NCI-H2107 treated with DMSO at 0.1 percent for 48 hours (cell line): ENCODE measurements at regions not wholly inside any gene's neighbourhood (a gene's known extent, or its start where the extent isn't known, plus 50 kb on each side); places are given as distances from the start of the nearest gene placed in this dataset.

Experiments
- DNase-seq: peaks from one replicate; lab custom pipeline; 2025; ENCODE audit not compliant: unreplicated experiment; lab: John Stamatoyannopoulos, UW

DNA sequence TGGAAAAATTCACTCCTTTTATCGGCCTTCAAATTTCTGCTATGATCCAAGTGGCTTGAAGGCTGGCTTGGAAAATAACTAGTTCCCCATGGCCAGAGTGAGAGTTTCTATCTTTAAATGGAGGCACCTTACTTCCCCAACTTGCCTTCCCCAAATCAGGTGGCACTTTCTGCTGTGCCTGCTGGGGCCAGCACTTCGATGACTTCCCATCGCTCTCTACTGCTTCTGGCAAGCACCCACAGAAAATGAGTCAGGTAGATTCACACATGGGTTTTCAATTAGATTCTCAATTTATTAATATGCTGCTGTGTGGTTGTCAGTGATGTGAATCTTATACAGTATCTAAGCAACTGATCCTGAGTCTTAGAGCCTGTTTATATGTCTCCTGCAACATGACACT lies 398.8 kb upstream of the RAG2 start:
- no peak for DNase-seq

- no peak for DNase-seq
Measured at GRCh38 chr11:36994208-36994607, 396.2 kb upstream of the RAG2 start.

DNA sequence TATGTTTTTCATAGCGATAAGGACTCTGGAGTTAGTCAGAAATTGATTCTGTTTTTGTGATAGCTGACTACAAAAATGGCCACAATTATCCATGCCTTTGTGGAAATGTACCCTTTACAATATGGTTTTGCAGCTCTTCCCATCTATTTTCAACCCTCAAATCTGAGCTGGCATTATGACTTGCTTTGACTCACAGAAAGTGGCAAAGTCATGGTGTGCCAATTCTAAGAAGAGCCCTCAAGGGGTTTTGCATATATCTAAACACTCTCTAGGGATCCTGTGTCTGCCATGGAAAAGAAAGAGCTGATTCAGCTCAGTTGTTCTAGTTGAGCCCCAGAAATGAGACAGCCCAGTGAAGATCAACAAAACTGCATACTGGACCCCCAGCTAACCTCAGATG lies 390.5 kb upstream of the RAG2 start:
- no peak for DNase-seq

GRCh38 chr11:36985562-36985961 lies 387.5 kb upstream of the RAG2 start:
- no peak for DNase-seq

DNA sequence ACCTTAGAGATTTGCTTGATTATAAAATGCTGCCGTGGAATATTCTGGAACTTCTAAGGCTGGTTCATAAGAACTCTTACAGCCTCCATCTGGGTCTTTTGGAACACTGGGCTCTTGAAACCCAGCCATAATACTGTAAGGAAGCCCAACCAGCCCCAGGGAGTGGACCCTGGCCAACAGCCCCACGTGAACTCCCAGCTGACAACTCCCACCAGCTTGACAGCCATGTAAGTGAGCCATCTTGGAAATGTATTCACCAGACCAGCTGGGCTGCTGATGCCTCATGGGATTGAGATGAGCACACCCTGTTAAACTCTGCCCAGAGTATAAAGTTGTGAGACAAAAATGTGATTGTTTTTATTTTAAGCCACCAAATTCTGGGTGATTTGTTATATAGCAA lies 378.7 kb upstream of the RAG2 start:
- DNase-seq, result no peak

GRCh38 chr11:36974771-36975170 lies 376.7 kb upstream of the RAG2 start:
- no peak for DNase-seq

DNA sequence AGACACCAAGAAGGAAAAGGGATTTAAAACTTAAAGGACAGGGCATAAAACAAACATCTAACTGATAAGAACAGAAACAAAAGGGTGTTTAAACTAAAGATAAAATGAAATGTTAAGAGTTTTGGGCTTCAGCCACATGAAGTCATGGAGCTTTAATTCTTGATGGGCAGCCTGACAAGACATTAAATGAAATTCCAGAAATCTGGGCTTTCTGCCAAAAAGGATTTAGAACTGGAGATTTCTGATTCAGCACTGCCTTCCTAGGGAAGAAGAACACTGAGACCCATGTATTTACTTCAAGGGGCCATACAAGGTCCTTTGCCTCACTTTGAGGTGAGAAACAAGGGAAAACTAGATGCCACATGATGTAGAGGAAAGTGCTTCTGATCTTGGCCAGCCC lies 355.9 kb upstream of the RAG2 start:
- no peak for DNase-seq

- DNase-seq, result no peak
Measured at GRCh38 chr11:36948460-36949127, 350.6 kb upstream of the RAG2 start.

GRCh38 chr11:36945384-36945783 lies 347.3 kb upstream of the RAG2 start:
- no peak for DNase-seq

DNA sequence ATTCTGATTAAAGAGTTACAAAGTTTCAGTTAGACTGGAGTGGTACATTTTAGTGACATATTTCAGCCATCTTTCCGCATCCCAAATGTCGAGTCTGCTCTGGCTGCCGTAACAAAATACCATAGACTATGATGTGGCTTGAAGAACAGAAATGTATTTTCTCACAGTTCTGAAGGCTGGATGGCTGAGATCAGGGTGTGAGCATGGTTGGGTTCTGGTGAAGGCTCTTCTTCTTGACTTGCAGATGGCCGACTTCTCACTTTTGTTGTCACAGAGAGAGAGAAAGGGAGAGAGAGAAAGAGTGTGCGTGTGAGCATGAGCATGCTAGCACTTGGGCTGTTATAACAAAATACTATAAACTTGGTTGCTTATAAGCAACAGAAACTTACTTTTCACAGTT lies 335.4 kb upstream of the RAG2 start:
- DNase-seq, result no peak

- DNase-seq, result no peak
Measured at GRCh38 chr11:36931139-36931538, 333.1 kb upstream of the RAG2 start.

DNA sequence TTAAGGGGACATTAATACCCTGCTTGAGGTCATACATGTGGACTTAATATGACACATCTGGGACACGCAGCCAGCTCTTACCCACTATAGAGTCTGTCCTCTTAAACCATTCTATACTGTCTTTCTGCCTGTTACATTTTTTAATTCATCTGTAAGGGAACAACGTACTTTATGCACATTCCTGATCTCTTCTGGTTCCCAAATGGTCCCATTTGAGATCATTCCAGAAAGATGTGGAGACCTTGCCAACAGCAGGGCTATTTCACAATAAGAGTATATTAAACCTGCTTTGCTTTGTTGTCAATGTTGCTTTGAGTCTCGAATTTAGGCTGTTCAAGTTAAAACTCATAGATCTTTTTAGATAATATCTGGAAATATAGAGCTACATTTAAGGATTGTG lies 332.2 kb upstream of the RAG2 start:
- DNase-seq, result no peak

DNA sequence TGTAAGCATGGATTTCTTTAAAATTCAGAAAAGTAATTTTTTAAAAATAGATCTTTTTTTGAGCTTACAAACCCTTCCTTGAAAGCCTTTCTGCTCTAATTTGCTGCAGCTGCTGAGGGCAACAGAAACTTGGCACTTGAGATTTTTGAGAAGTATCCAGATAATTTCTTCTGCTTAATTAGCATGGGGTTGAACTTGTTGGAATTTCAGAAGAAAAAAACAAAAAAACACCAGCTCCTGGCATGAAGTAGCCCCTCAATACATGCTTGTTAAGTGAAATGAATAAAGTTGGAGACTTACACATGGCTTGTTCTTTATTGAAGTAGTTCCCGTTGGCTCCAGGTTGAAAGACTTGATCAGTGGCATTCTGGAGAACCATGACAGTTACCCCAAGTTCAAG lies 331.4 kb upstream of the RAG2 start:
- DNase-seq, result no peak

GRCh38 chr11:36928621-36929020 lies 330.6 kb upstream of the RAG2 start:
- no peak for DNase-seq

DNA sequence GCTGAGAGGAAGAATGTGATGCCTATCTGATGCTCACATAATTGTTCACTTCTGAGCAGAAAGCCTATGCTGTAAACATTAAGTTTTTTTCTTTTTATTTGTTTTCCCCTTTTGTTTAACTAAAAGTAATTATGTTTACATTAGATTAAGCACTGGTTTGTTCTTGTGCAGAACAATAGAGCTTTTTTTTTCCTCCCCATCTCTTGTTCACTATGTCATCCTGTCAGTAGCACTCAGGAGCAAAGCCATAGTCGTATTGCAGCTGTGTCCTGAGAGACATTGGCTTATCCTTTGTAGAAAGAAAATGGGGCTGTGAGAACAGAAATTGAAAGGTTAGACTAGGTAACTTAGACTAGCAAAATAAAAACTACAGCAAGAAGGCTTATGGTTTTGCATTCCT lies 301.8 kb upstream of the RAG2 start:
- DNase-seq, result no peak

DNA sequence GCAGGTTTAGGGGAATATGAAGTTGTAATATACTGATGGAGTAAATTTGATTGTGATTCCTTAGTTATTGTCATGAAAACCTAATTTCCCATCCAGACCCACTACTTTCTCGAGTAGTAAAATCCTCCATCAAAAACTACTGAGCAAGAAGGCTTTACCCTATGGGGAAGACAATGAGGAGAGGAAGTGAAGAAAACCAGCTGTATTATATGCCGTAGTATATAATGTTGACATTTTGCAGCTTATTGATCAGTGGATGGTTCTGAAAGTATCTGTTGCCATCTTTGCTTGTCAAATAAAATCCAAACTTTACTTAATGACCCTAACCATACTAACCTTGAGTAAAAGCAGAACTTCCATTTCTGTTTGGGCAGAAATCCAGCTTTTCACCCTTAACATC lies 292.8 kb upstream of the RAG2 start:
- no peak for DNase-seq

GRCh38 chr11:36890121-36890679 lies 292.2 kb upstream of the RAG2 start:
- no peak for DNase-seq

- no peak for DNase-seq
Measured at GRCh38 chr11:36885154-36885553, 287.1 kb upstream of the RAG2 start.

- no peak for DNase-seq
Measured at GRCh38 chr11:36878737-36879136, 280.7 kb upstream of the RAG2 start.

DNA sequence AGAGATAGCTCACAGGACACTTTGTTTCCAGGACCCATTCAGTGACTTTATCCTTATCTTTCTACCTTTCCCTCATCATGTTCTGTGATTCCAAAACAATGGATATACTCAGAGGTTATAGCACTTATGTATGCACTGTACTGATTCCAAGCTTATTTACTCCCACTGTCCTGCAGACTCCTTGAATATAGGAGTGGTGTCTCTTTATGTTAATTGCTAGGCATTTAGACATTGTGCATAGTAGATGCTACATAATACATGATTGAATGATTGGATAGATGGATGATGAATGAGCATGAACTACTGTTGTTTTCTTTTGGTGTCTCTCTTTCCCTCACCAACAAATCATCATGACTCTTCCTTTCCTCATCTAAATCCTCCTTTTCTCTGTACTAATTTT lies 279.1 kb upstream of the RAG2 start:
- no peak for DNase-seq

- DNase-seq, result no peak
Measured at GRCh38 chr11:36876266-36876665, 278.2 kb upstream of the RAG2 start.

DNA sequence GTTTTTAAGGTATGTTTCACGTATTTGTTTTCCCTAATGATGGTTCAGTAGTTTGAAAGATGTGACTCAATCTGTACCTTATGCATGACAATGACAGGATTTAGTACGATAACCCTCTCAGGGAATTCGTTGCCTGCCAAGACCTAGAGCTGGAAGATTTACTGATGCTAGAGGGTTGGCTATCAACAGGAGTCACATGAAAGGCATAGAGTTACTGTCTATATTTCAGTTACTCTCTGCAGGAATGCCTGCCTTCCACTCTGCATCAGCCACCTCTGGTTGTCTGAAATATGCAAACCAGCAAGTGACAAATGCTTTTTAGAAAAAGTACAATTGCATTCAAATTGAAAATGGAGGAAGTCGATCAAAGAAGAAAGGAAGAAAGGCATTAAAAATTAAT lies 276.3 kb upstream of the RAG2 start:
- DNase-seq, result no peak

- DNase-seq, result no peak
Measured at GRCh38 chr11:36870361-36870760, 272.3 kb upstream of the RAG2 start.
